Mesothelial cell of epicardium (in vitro differentiated cells): ENCODE measurements at regions not wholly inside any gene's neighbourhood (a gene's known extent, or its start where the extent isn't known, plus 50 kb on each side); places are given as distances from the start of the nearest gene placed in this dataset.

ENCODE experiments used
- DNase-seq, 2 experiments: peaks; one replicate each; pipeline ENCODE4 v3.0.0; 2021; ENCODE audit warnings: low spot score in 2 of 2; ENCODE audit not compliant: unreplicated experiment in 2 of 2
- H3K27ac Mint-ChIP-seq: 2 replicates; pipeline ENCODE4 v1.8.0; 2021; ENCODE audit warnings: mixed read lengths
- H3K27me3 Mint-ChIP-seq: 2 replicates; pipeline ENCODE4 v1.8.0; 2021; ENCODE audit warnings: low read depth, mixed read lengths
- H3K36me3 Mint-ChIP-seq: 2 replicates; pipeline ENCODE4 v1.8.0; 2021; ENCODE audit warnings: mixed read lengths
- H3K4me1 Mint-ChIP-seq: 2 replicates; pipeline ENCODE4 v1.8.0; 2021; ENCODE audit warnings: mixed read lengths
- H3K4me3 Mint-ChIP-seq: 2 replicates; pipeline ENCODE4 v1.8.0; 2021; ENCODE audit warnings: mild to moderate bottlenecking, moderate library complexity, mixed read lengths
- H3K9me3 Mint-ChIP-seq: 2 replicates; pipeline ENCODE4 v1.8.0; 2021; ENCODE audit warnings: mixed read lengths
- TF ChIP-seq, protein P1 (sequence below): fragments of 200-600 bp; sonication (generic); IDR thresholded peaks from one replicate; pipeline ENCODE4 v1.5.0; 2021; ENCODE audit warnings: antibody characterized with exemption; ENCODE audit not compliant: unreplicated experiment

DNA sequence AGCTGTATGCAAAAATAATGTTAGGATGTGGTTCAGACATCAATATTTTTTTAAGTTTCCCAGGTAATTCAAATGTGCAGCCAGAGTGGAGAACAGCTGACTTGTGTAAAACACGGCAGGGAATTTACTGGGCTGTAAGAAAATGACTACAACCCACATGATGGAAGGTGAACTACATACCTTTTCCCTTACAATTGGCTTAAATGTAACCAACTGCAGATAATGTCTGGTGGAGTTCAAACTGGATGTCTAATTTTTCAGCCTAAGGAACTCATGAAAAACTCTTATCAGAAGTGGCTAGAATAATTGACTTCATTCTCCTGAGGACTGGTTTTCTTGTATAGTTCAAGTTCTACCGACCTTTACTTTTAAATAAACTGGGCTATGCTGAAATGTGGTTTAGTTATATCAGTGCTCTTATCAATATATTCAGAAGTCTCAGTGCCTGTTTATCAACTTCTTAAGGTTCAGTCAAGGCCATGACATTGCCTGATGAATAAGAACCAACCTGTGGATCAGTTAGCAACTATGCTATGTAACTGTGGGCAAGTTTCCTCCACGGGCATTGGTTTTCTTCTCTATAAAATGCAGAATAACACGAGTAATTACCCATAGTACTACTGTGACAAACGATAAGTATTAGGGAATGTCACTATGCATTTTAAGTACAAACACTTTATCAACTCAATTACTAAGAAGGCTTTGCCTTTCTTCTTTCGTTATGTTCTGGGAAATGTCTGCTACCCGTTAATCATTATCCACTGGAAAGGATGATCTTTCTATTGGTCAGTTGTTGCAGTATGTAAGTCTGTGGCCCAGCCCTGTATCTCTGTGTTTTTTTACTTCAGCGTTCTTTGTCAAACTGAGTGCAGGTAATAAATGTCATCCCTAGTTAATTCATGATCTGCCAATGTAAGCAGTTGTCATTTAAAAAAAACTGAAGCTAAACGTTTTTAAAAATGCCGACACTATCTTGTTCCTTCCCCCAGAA is 181.6 kb downstream of the PCDH7 start:
- TF ChIP-seq, protein P1, sequence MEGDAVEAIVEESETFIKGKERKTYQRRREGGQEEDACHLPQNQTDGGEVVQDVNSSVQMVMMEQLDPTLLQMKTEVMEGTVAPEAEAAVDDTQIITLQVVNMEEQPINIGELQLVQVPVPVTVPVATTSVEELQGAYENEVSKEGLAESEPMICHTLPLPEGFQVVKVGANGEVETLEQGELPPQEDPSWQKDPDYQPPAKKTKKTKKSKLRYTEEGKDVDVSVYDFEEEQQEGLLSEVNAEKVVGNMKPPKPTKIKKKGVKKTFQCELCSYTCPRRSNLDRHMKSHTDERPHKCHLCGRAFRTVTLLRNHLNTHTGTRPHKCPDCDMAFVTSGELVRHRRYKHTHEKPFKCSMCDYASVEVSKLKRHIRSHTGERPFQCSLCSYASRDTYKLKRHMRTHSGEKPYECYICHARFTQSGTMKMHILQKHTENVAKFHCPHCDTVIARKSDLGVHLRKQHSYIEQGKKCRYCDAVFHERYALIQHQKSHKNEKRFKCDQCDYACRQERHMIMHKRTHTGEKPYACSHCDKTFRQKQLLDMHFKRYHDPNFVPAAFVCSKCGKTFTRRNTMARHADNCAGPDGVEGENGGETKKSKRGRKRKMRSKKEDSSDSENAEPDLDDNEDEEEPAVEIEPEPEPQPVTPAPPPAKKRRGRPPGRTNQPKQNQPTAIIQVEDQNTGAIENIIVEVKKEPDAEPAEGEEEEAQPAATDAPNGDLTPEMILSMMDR = no peak
- peaks cover 10% of the 10 kb centered on the region for H3K9me3 Mint-ChIP-seq
- peak overlapping the region; percentile 76 for H3K27ac Mint-ChIP-seq
- no peak for DNase-seq
- H3K4me1 Mint-ChIP-seq = peaks cover 43% of the 10 kb centered on the region
- no peaks in the 10 kb centered on the region for H3K27me3 Mint-ChIP-seq
- H3K36me3 Mint-ChIP-seq = no peaks in the 10 kb centered on the region
- H3K4me3 Mint-ChIP-seq = no peak overlapping the region

DNA sequence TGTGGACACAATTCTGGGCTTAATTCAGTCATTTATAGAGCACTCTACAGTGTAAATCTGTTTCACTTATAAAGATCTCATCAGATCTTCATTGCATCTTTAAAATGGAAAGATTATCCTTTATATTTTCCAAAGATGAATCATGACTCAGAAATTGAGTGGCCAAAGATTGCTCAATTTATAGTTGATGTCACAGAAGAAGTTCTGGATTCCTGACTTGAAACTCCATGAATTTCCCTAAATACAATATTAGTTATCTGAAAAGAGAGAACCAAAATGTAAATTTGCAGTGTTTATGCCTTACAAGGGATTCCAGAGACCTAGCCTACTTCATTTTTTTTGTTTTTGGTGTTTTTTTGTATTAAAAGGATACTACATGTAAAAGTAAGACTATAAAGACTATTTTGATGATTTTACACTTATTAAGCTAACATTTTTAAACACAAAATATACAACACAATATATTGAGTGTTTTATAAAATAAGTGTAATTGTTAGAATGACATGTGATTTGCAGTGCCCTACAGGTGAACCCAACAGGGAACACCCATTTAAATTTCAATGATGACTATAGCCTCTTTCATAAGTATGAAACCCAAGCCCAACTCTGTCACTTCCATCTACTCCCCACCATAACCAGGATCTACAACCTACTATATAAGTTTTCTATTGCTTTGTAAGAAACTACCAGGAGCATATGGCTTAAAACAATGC is 183.5 kb downstream of the PCDH7 start:
- H3K9me3 Mint-ChIP-seq = peaks cover 11% of the 10 kb centered on the region
- peaks cover 4% of the 10 kb centered on the region for H3K36me3 Mint-ChIP-seq
- TF ChIP-seq, protein P1 = no peak
- peaks cover 37% of the 10 kb centered on the region for H3K4me1 Mint-ChIP-seq
- no peak overlapping the region for H3K27ac Mint-ChIP-seq
- DNase-seq = no peak
- H3K4me3 Mint-ChIP-seq = no peak overlapping the region
- no peaks in the 10 kb centered on the region for H3K27me3 Mint-ChIP-seq

DNA sequence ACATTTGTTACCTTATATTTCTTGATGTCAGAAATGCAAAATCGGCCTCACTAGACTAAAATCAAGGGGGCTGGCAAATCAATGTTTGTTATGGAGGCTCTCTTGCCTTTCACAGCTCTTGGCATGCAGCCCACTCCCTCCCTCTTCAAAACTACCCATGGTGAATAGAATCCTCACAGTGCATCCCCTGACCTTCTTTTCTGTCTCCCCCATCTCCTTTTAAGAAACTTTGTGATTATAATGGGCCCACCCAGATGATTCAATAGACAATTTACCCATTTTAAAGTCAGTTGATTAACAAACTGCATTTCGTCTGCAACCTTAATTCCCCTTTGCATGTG is 184.0 kb downstream of the PCDH7 start:
- peaks cover 7% of the 10 kb centered on the region for H3K36me3 Mint-ChIP-seq
- no peak overlapping the region for H3K27ac Mint-ChIP-seq
- H3K27me3 Mint-ChIP-seq = no peaks in the 10 kb centered on the region
- peaks cover 11% of the 10 kb centered on the region for H3K9me3 Mint-ChIP-seq
- no peak overlapping the region for H3K4me3 Mint-ChIP-seq
- DNase-seq = no peak
- peaks cover 37% of the 10 kb centered on the region for H3K4me1 Mint-ChIP-seq
- TF ChIP-seq, protein P1 = no peak

DNA sequence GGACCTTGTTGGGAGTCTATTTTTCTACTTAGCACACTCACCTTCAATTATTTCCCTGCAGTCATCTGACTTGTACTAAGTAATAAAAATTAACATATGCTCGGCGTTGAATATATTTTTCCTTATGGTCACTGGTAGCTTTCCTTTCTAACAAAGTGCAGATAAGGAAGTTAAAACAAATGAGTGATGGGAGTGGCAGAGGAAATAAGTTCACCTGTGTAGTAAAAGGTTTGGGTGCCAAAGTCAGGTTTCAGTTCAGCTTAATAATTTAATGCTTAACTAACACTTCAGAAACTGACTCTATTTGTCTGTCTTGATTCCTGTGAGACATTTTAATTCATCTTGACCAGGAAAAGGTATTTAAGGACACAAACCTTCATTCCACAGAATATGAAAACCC is 184.4 kb downstream of the PCDH7 start:
- Mint-ChIP-seq H3K4me3 (no peak overlapping the region), H3K36me3 (peaks cover 11% of the 10 kb centered on the region), H3K27ac (no peak overlapping the region), H3K9me3 (peaks cover 13% of the 10 kb centered on the region), H3K4me1 (peaks cover 37% of the 10 kb centered on the region), H3K27me3 (no peaks in the 10 kb centered on the region)
- TF ChIP-seq, protein P1 = no peak
- no peak for DNase-seq

DNA sequence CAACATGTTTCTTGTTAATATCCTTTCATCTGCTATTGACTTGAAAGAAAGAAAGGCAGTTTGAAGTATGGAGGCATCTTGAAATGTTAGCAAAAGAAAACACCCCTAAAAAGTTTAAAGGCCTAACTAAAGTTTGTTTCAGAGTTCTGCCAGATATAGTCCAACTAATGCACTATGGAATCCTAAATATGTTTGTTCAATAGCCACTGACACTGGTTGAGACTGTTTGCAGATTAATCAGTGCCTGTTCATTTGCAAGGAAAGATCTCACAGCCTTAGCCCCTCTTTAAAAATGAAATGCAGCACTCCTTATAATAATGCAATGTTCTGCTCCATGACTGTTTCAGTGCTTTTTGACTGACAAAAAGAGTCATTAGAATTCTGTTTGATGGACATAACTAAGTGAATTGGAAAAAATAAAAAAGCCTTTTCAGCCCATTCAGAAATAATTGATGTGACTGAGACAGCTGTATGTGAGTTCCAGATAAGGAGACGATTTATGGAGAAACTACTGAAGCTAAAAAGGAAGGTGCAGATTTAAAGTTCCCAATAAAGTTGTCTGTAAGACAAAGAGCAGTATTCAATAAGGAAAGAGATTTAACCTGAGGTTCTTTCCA is 192.0 kb downstream of the PCDH7 start:
- TF ChIP-seq, protein P1 = no peak
- Mint-ChIP-seq H3K36me3 (peaks cover 14% of the 10 kb centered on the region), H3K4me1 (peaks cover 40% of the 10 kb centered on the region), H3K27ac (peak overlapping the region; percentile 89), H3K27me3 (no peaks in the 10 kb centered on the region), H3K9me3 (peaks cover 20% of the 10 kb centered on the region), H3K4me3 (no peak overlapping the region)
- no peak for DNase-seq
